ENCODE measurements at regions not wholly inside any gene's neighbourhood (a gene's known extent, or its start where the extent isn't known, plus 50 kb on each side); places are given as distances from the start of the nearest gene placed in this dataset.

DNA sequence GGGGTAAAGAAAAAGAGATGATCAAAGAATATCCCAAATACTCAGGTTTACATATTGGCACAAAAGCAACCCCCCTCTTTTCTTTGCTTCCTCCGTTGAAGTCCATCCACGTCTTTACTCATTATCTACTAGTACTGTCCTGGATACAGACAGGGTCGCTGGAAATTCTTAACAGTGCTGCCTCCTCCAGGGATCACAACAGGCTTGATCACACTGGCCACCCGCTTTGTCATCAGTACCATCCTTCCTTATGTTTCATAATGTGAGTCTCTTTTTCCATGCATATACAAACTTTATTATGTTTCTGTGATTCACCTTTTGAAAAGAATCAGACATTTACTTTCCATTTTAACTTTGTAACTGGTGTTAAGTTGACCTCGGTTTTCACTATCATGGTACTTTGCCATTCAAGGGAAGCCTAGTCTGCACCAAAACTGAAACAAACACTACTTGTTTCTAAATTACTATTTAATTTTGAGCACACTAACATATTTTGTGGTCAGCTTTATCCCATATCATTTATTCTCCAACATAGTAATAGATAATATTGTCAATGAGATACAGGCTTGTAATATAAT lies 387.5 kb upstream of the PPP1R2C start:
- no peak for TF ChIP-seq POLR2A (IDR thresholded peaks at IDR 0.05; ENCODE audit: low read length)
- no peak for TF ChIP-seq GATA1 (IDR thresholded peaks at IDR 0.05; ENCODE audit: low read depth, low read length)

Measured in erythroblast (primary cell).